GM19328 (cell line): ENCODE measurements at regions not wholly inside any gene's neighbourhood (a gene's known extent, or its start where the extent isn't known, plus 50 kb on each side); places are given as distances from the start of the nearest gene placed in this dataset.
A peak's percentile ranks its signal among the peaks of the same experiment; 100 is the strongest.

Experiments used
- ATAC-seq: cut with Tn5 transposase; IDR thresholded peaks from one replicate; pipeline ENCODE4 v1.9.1; 2021; ENCODE audit warnings: mild to moderate bottlenecking, moderate library complexity; ENCODE audit not compliant: unreplicated experiment

DNA sequence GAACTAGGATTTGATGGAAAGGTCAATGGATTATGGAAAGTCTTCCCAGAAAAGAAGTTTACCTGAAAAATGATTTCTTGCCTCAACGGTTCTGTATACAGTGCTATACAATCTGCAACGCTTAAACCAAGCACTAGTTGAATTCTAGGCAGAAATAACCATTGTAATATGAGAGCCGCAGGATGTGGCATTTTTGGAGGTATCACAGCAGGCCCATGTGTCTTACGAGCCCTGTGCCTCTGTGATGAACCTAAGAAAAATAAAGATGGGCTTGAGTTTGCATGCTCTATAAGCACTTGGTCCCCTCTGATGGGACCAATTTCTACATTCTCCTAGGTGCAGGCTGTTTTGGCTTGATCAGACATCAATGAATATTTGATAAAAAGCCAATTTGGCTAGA lies 78.7 kb upstream of the RFC3 start:
- no peak for ATAC-seq

DNA sequence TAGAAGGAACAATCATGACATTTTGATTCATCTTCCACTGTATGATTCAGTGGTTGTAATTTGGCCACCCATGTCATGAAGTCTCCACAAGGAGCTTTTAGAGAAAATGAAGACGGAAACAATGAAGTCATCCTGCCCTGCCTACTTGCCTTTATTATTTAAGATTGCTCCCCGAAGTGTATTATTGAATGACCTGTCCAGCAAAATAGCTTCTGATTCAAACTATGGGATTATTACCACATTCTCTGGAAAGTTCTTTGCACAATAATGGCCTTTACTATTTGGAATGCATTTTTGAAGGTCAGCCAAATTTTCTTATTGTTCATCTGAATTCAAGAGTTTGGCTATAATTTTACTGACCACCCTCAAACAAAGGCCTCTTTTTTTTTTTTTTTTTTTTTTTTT lies 77.8 kb upstream of the RFC3 start:
- ATAC-seq: no peak

DNA sequence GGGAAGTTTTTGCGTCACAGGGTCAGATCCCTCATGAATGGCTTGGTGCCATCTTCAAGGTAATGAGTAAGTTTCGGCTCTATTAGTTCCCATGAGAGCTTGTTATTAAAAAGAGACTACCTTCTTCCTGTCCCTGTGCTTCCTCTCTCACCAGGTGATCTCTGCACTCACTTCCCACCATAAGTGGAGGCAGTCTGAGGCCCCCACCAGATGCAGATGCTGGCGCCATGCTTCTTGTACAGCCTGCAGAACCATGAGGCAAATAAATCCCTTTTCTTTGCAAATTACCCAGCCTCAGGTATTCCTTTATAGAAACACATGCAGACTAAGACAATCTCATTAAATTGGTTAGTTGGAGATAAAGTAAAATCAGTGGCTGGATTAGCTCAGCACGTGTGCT lies 75.6 kb upstream of the RFC3 start:
- no peak for ATAC-seq

GRCh38 chr13:33743438-33744368 lies 74.2 kb upstream of the RFC3 start:
- peak; percentile 54 for ATAC-seq

DNA sequence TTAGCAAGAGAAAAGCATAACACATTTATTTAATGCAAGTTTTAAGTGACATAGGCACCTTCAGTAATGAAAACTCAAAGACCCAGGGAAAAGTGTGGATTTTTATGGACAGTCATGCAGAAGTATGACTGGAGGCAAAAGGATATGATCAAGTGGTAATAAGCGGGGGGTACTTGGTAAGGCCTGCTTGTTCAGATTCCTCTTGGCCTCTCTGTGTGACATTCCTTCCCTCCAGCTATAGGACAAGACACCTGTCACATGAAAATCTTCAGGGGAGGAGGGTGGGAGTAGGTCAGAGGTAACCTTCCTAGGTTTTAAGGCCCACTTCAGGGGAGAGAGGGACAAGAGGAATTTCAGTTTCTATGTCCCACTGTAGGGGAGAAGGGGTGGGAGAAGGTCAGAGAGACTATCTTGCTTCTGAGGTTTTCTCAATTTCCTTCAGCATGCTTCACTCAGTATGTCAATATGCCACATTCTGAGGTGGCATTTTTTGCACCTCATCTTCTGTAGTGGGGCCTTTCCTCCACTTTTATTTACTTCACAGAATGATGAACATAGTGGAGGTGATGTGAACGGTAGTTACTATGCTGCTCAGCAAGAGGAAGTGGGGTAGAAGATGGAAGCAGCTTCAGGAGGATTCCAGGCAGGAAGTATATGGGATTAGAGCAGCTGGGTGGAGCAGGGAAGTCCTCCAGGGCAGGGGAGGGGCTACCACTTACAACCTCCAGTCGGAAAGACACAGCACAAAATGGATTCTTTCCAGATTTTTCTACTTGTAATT lies 73.2 kb upstream of the RFC3 start:
- ATAC-seq: no peak

GRCh38 chr13:33745370-33746324 lies 72.3 kb upstream of the RFC3 start:
- peak; percentile 57 for ATAC-seq

DNA sequence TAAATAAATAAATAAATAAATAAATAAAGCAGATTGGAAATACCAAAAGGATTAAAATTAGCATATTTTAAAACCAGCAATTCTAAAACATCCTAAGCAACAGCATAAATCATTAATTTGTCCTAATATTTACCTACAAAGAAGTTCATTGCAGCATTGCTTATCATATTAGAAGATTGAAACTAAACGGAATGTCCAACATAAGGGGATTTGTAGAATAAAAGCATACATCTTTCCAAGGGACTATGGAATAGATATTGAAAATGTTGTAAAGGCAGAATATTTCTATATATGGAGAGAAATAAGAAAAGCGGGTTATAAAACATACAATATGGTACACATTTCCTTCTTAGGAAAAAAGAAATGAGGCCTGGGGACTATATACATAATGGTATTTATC lies 71.1 kb upstream of the RFC3 start:
- no peak for ATAC-seq

GRCh38 chr13:33751151-33751550 lies 66.8 kb upstream of the RFC3 start:
- ATAC-seq: no peak

DNA sequence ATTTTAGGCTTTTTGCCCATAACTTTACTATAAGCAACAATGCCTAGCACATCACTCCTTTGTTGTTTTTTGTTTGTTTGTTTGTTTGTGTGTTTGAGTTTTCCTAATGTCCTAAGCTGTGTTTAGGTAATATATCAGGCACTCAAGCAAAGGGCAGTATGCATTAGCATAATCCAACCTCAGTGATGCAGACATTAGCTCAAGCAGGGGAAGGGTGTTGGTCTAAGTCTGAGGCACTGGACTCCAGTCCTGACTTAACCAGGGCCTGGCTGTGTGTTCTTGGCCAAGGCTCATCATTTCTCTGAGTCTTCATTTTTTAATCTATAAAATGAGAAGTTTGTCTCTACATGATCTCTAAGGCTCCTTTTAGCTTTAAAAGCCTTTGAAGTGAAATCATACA lies 65.9 kb upstream of the RFC3 start:
- ATAC-seq: no peak

DNA sequence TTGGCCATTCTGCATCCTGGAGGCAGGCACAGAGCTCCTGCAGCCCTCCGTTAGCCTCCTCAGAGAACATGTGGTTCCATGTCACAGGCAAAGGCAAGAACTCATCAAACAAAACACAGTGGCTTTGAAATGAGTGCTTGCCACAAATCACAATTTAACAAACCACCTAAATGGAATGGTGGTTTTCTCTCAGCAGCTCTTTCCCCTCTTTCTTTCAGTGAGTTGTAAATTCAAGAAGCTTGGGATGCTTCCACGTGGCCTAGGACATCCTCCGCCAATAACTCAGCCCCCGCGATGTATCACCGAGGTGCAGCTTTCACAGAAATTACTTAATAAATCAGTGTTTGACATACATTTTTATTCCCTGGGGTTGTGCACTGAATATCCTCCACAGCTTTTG lies 65.4 kb upstream of the RFC3 start:
- no peak for ATAC-seq

GRCh38 chr13:33756929-33757328 lies 61.0 kb upstream of the RFC3 start:
- no peak for ATAC-seq

- ATAC-seq: no peak
Observed at GRCh38 chr13:33757713-33758112, 60.2 kb upstream of the RFC3 start.

DNA sequence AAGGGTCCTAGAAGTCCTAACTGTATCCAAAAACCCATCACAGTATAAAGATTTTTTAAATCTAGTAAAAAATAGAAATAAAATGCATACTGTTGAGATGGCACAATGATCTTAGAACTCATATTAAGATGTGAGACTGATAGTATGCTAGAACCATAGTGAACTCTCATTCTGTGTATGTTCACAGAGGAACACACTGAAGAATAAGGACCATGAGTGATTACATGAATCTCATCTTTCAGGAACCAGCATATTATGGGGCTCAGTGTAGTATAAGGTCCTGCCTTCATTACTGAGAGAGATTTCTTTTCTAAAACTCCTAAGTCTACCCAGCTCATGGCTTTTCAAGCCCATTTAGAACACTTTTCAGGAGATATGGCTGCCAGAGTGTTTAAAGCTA lies 59.8 kb upstream of the RFC3 start:
- no peak for ATAC-seq

GRCh38 chr13:33761740-33762139 lies 56.2 kb upstream of the RFC3 start:
- ATAC-seq: no peak

DNA sequence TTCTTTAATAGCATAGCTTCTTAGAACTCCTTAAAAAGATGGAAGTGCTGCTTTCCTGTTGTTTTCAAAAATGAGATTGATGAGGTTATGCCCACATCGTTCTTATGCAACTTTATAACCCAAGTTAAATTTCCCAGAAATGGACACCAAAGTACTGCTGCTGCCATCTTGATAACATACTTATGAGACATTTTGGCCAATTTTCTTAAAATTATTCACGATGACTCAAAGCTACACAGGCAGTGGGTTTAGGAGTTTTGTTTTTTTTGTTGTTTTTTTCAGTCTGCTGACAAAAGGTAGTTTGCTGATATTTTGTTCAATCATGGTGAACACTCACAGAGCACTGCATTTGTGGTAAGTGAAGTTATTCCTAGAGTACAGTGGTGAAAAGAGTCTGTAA lies 54.9 kb upstream of the RFC3 start:
- ATAC-seq: no peak

DNA sequence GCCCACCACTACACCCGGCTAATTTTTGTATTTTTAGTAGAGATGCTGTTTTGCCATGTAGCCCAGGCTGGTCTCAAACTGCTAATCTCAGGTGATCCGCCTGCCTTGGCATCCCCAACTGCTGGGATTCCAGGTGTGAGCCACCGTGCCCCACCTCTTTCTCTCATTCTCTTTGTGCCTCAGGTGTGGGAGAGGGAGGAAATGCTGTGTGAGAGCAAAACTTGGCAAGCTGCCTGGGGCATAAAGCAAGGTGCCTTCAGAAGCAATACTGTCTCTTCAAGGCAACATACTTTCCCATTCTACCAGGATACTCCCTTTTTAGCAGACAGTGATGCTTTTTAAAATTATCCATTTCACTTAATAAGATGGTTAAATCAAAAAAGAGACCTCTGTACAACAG lies 53.2 kb upstream of the RFC3 start:
- no peak for ATAC-seq

DNA sequence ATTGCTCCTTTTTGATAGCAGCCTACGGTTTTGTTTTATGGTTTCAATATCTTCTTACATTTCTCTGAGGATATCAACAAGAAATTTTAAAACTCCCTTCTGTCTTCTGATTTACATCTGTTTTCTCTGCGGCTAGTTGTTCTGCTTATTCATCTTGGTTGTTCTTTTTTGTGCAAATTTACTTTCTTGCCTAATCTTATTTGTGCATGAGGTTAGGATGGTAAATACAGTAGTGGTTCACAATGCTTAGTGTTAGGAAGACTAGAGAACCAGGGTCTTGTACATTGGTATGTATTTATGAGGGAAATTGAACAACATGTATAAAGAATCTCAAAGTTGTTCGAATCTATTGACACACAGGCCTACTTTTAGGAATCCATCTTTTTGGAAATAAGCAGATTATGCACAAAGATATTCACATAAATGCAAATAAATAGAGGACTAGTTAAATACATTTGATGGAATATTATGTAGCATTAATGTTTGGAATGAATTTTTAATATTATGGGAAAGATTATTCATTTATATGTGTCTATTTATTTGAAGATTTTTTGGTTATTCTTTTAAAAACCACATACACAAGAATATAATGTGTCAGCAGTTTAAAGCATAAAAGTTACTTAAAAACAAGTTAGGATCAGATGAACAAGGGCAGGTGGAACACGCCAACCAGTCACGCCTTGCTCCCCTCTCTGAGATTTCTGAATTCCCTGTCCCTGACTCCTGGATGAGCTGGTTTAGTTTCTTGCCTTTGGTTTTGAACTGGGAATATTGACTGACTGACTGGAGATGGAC lies 51.4 kb upstream of the RFC3 start:
- no peak for ATAC-seq

DNA sequence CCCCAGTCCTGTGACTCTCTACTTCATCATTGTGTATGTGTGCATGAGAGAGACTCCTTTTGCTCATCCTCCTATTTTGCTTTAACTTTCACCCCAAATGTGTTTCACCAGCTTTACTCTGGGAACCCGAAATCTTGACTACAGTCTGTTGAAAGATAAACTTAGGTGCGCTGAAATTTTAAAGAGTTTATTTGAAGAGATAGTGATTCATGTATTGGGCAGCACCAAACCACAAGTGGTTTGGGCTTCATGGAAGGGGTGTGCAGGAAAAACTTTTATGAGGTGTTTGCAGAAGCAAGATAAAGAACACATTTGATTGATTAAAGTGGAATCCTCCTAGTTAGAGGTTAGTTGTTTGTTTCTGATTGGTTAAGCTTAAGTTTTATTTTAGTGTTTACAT lies 50.8 kb upstream of the RFC3 start:
- ATAC-seq: no peak
